HepG2 (cell line): ENCODE measurements at regions not wholly inside any gene's neighbourhood (a gene's known extent, or its start where the extent isn't known, plus 50 kb on each side); places are given as distances from the start of the nearest gene placed in this dataset.

Experiments used
- CENPX ChIP-seq: sonication (generic); formaldehyde crosslinking; IDR thresholded peaks from 2 replicates; pipeline ENCODE4 v1.9.0; 2021; ENCODE audit warnings: mild to moderate bottlenecking, missing genetic modification reagents, moderate library complexity
- EP300 ChIP-seq, 3 experiments: sonication (generic) in 1 of 3; formaldehyde crosslinking in 1 of 3; IDR thresholded peaks; 2 replicates each; pipeline versions ENCODE4 v1.5.1 to v1.6.1; 2011 to 2020; ENCODE audit warnings: low read depth in 2 of 3, low read length in 2 of 3, borderline replicate concordance in 1 of 3, improper control_type of control experiment in 1 of 3, mild to moderate bottlenecking in 1 of 3, missing genetic modification reagents in 1 of 3, moderate library complexity in 1 of 3
- NCOA2 ChIP-seq: sonication (generic); formaldehyde crosslinking; IDR thresholded peaks from 2 replicates; pipeline ENCODE4 v1.8.0; 2022; ENCODE audit warnings: inconsistent platforms
- POLR2A ChIP-seq, 2 experiments: IDR thresholded peaks; 2 replicates each; pipeline ENCODE4 v1.6.1; 2011; ENCODE audit warnings: low read depth in 2 of 2, low read length in 2 of 2, mild to moderate bottlenecking in 1 of 2, moderate library complexity in 1 of 2; ENCODE audit not compliant: insufficient read depth in 1 of 2
- PRDM4 ChIP-seq: sonication (generic); formaldehyde crosslinking; IDR thresholded peaks from 2 replicates; pipeline ENCODE4 v1.9.0; 2021; ENCODE audit warnings: missing genetic modification reagents, borderline replicate concordance
- RERE ChIP-seq: IDR thresholded peaks from 2 replicates; pipeline ENCODE4 v1.6.1; 2016; ENCODE audit warnings: low read depth, missing genetic modification reagents, missing compliant biosample characterization
- ZBTB37 ChIP-seq: sonication (generic); formaldehyde crosslinking; IDR thresholded peaks from 2 replicates; pipeline ENCODE4 v1.4.0; 2020; ENCODE audit warnings: mild to moderate bottlenecking, missing genetic modification reagents
- ZNF383 ChIP-seq: sonication (generic); formaldehyde crosslinking; IDR thresholded peaks from 2 replicates; pipeline ENCODE4 v1.4.0; 2020; ENCODE audit warnings: missing genetic modification reagents, mild to moderate bottlenecking, borderline replicate concordance
- ZNF558 ChIP-seq: sonication (generic); formaldehyde crosslinking; IDR thresholded peaks from 2 replicates; pipeline ENCODE4 v1.9.0; 2022; ENCODE audit warnings: mild to moderate bottlenecking, missing genetic modification reagents, borderline replicate concordance
- ZNF83 ChIP-seq: sonication (generic); formaldehyde crosslinking; IDR thresholded peaks from 2 replicates; pipeline ENCODE4 v1.4.0; 2020; ENCODE audit warnings: missing genetic modification reagents, mild to moderate bottlenecking, borderline replicate concordance

- TF ChIP-seq ZBTB37 (CRISPR knock-in tag) (no peak), EP300 (IDR thresholded peaks at IDR 0.05; ENCODE audit: low read depth in 2 of 2, low read length in 2 of 2) (no peak), EP300 (CRISPR knock-in tag; IDR thresholded peaks at IDR 0.05; ENCODE audit: borderline replicate concordance) (no peak), ZNF383 (CRISPR knock-in tag) (no peak), ZNF558 (CRISPR knock-in tag) (no peak), ZNF83 (no peak), PRDM4 (CRISPR knock-in tag) (no peak), NCOA2 (CRISPR knock-in tag) (no peak), POLR2A (IDR thresholded peaks at IDR 0.05; ENCODE audit: insufficient read depth in 1 of 2, low read depth in 2 of 2, low read length in 2 of 2) (no peak), CENPX (CRISPR knock-in tag) (no peak), RERE (CRISPR knock-in tag) (no peak)
Measured at GRCh38 chr5:6080436-6080835, 297.9 kb downstream of the MED10 start.
